ENCODE measurements at regions not wholly inside any gene's neighbourhood (a gene's known extent, or its start where the extent isn't known, plus 50 kb on each side); places are given as distances from the start of the nearest gene placed in this dataset.

DNA sequence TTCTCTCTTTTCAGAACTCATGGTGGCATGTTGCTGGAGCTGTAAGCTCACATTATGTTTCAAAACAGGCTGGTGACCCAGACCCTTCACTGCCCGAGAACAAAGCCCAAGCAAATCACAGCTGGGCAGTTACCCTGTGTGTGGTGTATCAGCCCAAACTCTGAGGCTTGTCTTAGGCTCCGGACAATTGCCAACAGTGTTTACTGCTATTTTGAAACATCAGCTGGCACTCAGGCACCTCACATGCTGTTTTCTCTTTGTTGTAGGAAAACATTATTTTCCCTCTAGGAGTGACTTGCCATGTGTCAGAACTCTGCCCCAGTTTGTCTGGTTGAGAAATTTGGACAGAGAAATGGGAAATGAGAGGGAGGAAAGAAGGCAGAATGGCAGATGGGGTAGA lies 237.6 kb upstream of the APCDD1 start:
- ATAC-seq (ENCODE audit: low read depth) = no peak
- H3K4ac ChIP-seq (ENCODE audit: low read depth, low read length) = no peak overlapping the region

More for the DNA sequence above, 237.6 kb upstream of the APCDD1 start:
- H3K9me1 ChIP-seq (ENCODE audit: insufficient read depth, low read length) = no peaks in the 10 kb centered on the region
- ChIA-PET CTCF (no interaction called here), POLR2A (ENCODE audit: unreplicated experiment) (no interaction called here)
- H2BK15ac ChIP-seq (ENCODE audit: low read depth, low read length) = no peak overlapping the region
- BruUV-seq (replicated peaks) = no TSS peak
- no peaks in the 10 kb centered on the region for H3K36me3 ChIP-seq (ENCODE audit: control insufficient read depth, insufficient read depth, low read length)
- no peak overlapping the region for H3K18ac ChIP-seq (ENCODE audit: low read depth, low read length)
- H2AFZ ChIP-seq (replicated peaks; ENCODE audit: low read length, poor library complexity) = no peak overlapping the region
- H4K91ac ChIP-seq (ENCODE audit: insufficient read depth, low read depth, low read length) = no peak overlapping the region
- intact Hi-C loops (cut with micrococcal nuclease) = no loop called here
- peaks cover 7% of the 10 kb centered on the region for H3K27me3 ChIP-seq (ENCODE audit: control insufficient read depth, insufficient read depth, low read length)
- no peaks in the 10 kb centered on the region for H3K79me1 ChIP-seq (ENCODE audit: low read depth in 1 of 2, low read length in 2 of 2)
- no peak overlapping the region for H3K23ac ChIP-seq (ENCODE audit: low read depth, low read length)
- H3K4me1 ChIP-seq (ENCODE audit: control insufficient read depth, insufficient read depth, low read length) = no peaks in the 10 kb centered on the region
- H4K5ac ChIP-seq (ENCODE audit: low read depth, low read length) = no peak overlapping the region
- H2BK120ac ChIP-seq (ENCODE audit: low read depth, low read length) = no peak overlapping the region
- peaks cover 11% of the 10 kb centered on the region for H3K9me3 ChIP-seq (ENCODE audit: control insufficient read depth, insufficient read depth, low read length)
- no peak overlapping the region for H2BK20ac ChIP-seq (ENCODE audit: low read depth, low read length)
- no peak for DNase-seq
- H3K4me3 ChIP-seq (ENCODE audit: insufficient read depth, low read depth, low read length) = no peak overlapping the region
- no peak overlapping the region for H3K4me2 ChIP-seq (ENCODE audit: low read depth, low read length)
- dilution Hi-C loops (cut with HindIII; ENCODE audit: low sequenced_read_pairs, unreplicated experiment) = no loop called here
- H2BK5ac ChIP-seq (ENCODE audit: low read depth, low read length, poor library complexity, severe bottlenecking) = no peak overlapping the region
- H3K27ac ChIP-seq (ENCODE audit: insufficient read depth, low read length) = no peak overlapping the region
- H3K56ac ChIP-seq (ENCODE audit: extremely low read depth, insufficient read depth, low read length) = no peak overlapping the region
- H2AK5ac ChIP-seq (ENCODE audit: low read depth, low read length) = no peak overlapping the region
- no peak overlapping the region for H3K14ac ChIP-seq (replicated peaks; ENCODE audit: low read depth, low read length)
- H3K9ac ChIP-seq (ENCODE audit: low read depth, low read length) = no peak overlapping the region
- no CpG with 5 or more reads among the region's 2 CpGs for WGBS, 2 experiments (ENCODE audit: extremely low coverage in 2 of 2, insufficient read length in 1 of 2)
- H2AK9ac ChIP-seq (replicated peaks; ENCODE audit: low read depth, low read length, poor library complexity) = no peak overlapping the region
- TF ChIP-seq POLR2A (IDR thresholded peaks at IDR 0.05; ENCODE audit: low read depth, low read length) = no peak
- no peak for TF ChIP-seq CHD1 (IDR thresholded peaks at IDR 0.05; ENCODE audit: low read depth, low read length)
- TF ChIP-seq NFE2L2 (IDR thresholded peaks at IDR 0.05; ENCODE audit: low read depth, low read length) = no peak
- TF ChIP-seq SMC3 (IDR thresholded peaks at IDR 0.05; ENCODE audit: low read depth, low read length) = no peak
- no peak for TF ChIP-seq MAZ (IDR thresholded peaks at IDR 0.05; ENCODE audit: borderline replicate concordance, low read depth, low read length)
- TF ChIP-seq, protein P1, sequence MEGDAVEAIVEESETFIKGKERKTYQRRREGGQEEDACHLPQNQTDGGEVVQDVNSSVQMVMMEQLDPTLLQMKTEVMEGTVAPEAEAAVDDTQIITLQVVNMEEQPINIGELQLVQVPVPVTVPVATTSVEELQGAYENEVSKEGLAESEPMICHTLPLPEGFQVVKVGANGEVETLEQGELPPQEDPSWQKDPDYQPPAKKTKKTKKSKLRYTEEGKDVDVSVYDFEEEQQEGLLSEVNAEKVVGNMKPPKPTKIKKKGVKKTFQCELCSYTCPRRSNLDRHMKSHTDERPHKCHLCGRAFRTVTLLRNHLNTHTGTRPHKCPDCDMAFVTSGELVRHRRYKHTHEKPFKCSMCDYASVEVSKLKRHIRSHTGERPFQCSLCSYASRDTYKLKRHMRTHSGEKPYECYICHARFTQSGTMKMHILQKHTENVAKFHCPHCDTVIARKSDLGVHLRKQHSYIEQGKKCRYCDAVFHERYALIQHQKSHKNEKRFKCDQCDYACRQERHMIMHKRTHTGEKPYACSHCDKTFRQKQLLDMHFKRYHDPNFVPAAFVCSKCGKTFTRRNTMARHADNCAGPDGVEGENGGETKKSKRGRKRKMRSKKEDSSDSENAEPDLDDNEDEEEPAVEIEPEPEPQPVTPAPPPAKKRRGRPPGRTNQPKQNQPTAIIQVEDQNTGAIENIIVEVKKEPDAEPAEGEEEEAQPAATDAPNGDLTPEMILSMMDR (conservative IDR thresholded peaks at IDR 0.05; ENCODE audit: low read depth, low read length) = no peak
- no peak for TF ChIP-seq BHLHE40 (IDR thresholded peaks at IDR 0.05; ENCODE audit: low read depth, low read length)
- no peak for TF ChIP-seq MXI1 (IDR thresholded peaks at IDR 0.05; ENCODE audit: borderline replicate concordance, low read depth, low read length)
- no peak for TF ChIP-seq MAFK (IDR thresholded peaks at IDR 0.05; ENCODE audit: low read depth, low read length)
- no peak for TF ChIP-seq RCOR1 (IDR thresholded peaks at IDR 0.05; ENCODE audit: insufficient replicate concordance, low read length)
- TF ChIP-seq, protein P2, sequence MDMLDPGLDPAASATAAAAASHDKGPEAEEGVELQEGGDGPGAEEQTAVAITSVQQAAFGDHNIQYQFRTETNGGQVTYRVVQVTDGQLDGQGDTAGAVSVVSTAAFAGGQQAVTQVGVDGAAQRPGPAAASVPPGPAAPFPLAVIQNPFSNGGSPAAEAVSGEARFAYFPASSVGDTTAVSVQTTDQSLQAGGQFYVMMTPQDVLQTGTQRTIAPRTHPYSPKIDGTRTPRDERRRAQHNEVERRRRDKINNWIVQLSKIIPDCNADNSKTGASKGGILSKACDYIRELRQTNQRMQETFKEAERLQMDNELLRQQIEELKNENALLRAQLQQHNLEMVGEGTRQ (IDR thresholded peaks at IDR 0.05; ENCODE audit: low read depth, low read length) = no peak
- TF ChIP-seq, protein P3, sequence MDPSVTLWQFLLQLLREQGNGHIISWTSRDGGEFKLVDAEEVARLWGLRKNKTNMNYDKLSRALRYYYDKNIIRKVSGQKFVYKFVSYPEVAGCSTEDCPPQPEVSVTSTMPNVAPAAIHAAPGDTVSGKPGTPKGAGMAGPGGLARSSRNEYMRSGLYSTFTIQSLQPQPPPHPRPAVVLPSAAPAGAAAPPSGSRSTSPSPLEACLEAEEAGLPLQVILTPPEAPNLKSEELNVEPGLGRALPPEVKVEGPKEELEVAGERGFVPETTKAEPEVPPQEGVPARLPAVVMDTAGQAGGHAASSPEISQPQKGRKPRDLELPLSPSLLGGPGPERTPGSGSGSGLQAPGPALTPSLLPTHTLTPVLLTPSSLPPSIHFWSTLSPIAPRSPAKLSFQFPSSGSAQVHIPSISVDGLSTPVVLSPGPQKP (IDR thresholded peaks at IDR 0.05; ENCODE audit: borderline replicate concordance, low read depth, low read length) = no peak
- no peak for TF ChIP-seq FOS (IDR thresholded peaks at IDR 0.05; ENCODE audit: low read depth, low read length)
- TF ChIP-seq RFX5 (IDR thresholded peaks at IDR 0.05; ENCODE audit: low read depth, low read length) = no peak
- H4K20me1 ChIP-seq (ENCODE audit: insufficient read depth, low read length) = no peaks in the 10 kb centered on the region
- in situ Hi-C loops (cut with MboI; ENCODE audit: low sequenced_read_pairs) = no loop called here
- no peak overlapping the region for H4K8ac ChIP-seq (ENCODE audit: low read depth in 2 of 2, low read length in 2 of 2)

Data from IMR-90 (cell line).